PC-9 (cell line): ENCODE measurements at regions not wholly inside any gene's neighbourhood (a gene's known extent, or its start where the extent isn't known, plus 50 kb on each side); places are given as distances from the start of the nearest gene placed in this dataset.

Experiments used
- BruUV-seq: library from RNA; stranded (reverse); fragments of 400-500 nt; replicated peaks from 2 replicates; lab custom pipeline; 2021; lab: Mats Ljungman, UMichigan
- CTCF ChIA-PET: fragments of 300-600 bp; sonication (Branson Sonifier 250); formaldehyde crosslinking; loops from one replicate; lab custom pipeline; 2022; ENCODE audit warnings: antibody characterized with exemption; lab: Charles Lee
- POLR2A ChIA-PET: fragments of 300-600 bp; sonication (Branson Sonifier 250); formaldehyde crosslinking; loops from one replicate; lab custom pipeline; 2022; ENCODE audit warnings: antibody characterized with exemption; ENCODE audit not compliant: unreplicated experiment; lab: Charles Lee
- DNase-seq, 2 experiments: peaks; one replicate each; pipeline versions ENCODE4 v3.0.0 to v3.0.0-alpha.2; 2015 to 2022; ENCODE audit warnings: mixed read lengths in 1 of 2
- H2AFZ ChIP-seq: fragments of 200-600 bp; sonication (generic); 2 replicates; pipeline ENCODE4 v1.8.1; 2017; ENCODE audit warnings: antibody characterized with exemption
- H3F3A ChIP-seq: fragments of 200-600 bp; sonication (generic); 2 replicates; pipeline ENCODE4 v1.8.1; 2017; ENCODE audit warnings: antibody characterized with exemption, mild to moderate bottlenecking, low read depth; ENCODE audit not compliant: insufficient read depth
- H3K27ac ChIP-seq: fragments of 200-600 bp; sonication (generic); 2 replicates; pipeline ENCODE4 v1.6.1; 2016; ENCODE audit warnings: mixed run types
- H3K27me3 ChIP-seq: fragments of 200-600 bp; sonication (generic); 2 replicates; pipeline ENCODE4 v1.6.1; 2016; ENCODE audit warnings: low read depth, mixed run types; ENCODE audit not compliant: insufficient read depth
- H3K36me3 ChIP-seq: fragments of 200-600 bp; sonication (generic); 2 replicates; pipeline ENCODE4 v1.6.1; 2016; ENCODE audit warnings: low read depth, mixed run types
- H3K4me1 ChIP-seq: fragments of 200-600 bp; sonication (generic); replicated peaks from 2 replicates; pipeline ENCODE4 v1.6.1; 2016; ENCODE audit warnings: mixed run types; ENCODE audit not compliant: insufficient read depth
- H3K4me2 ChIP-seq: fragments of 200-600 bp; sonication (generic); 2 replicates; pipeline ENCODE4 v1.6.1; 2017; ENCODE audit warnings: mixed run types
- H3K4me3 ChIP-seq: fragments of 200-600 bp; sonication (generic); 2 replicates; pipeline ENCODE4 v1.6.1; 2016; ENCODE audit warnings: mixed run types
- H3K79me2 ChIP-seq: fragments of 200-600 bp; sonication (generic); 2 replicates; pipeline ENCODE4 v1.6.1; 2017; ENCODE audit warnings: low read depth, mixed run types
- H3K9me2 ChIP-seq: fragments of 200-600 bp; sonication (generic); 2 replicates; pipeline ENCODE4 v1.8.1; 2017; ENCODE audit warnings: mild to moderate bottlenecking; ENCODE audit not compliant: insufficient read depth
- H3K9me3 ChIP-seq: fragments of 200-600 bp; sonication (generic); 2 replicates; pipeline ENCODE4 v1.8.1; 2016; ENCODE audit warnings: low read depth; ENCODE audit not compliant: insufficient read depth
- H4K20me1 ChIP-seq: fragments of 200-600 bp; sonication (generic); 2 replicates; pipeline ENCODE4 v1.8.1; 2017; ENCODE audit not compliant: insufficient read depth
- CTCF ChIP-seq: fragments of 200-600 bp; sonication (generic); conservative IDR thresholded peaks from 2 replicates; pipeline ENCODE4 v1.6.1; 2017; ENCODE audit warnings: mixed run types, antibody characterized with exemption, mild to moderate bottlenecking, moderate library complexity
- EZH2 ChIP-seq: fragments of 200-600 bp; sonication (generic); IDR thresholded peaks from 2 replicates; pipeline ENCODE4 v1.8.0; 2017; ENCODE audit warnings: antibody characterized with exemption, low read depth
- intact Hi-C: fragments of 100-400 bp; cut with micrococcal nuclease; formaldehyde crosslinking; loops from one replicate; pipeline ENCODE4 v1.10.0; 2022; ENCODE audit not compliant: unreplicated experiment

- CTCF ChIA-PET: no interaction called here
These were observed 181.4 kb downstream of the CALCRL start for GRCh38 chr2:187266645-187267044.

GRCh38 chr2:187266147-187266546, 181.9 kb downstream of the CALCRL start:
- POLR2A ChIA-PET: no interaction called here

More at GRCh38 chr2:187266645-187267044, 181.4 kb downstream of the CALCRL start:
- no peak overlapping the region for H3K4me2 ChIP-seq
- H3K4me1 ChIP-seq: no peaks in the 10 kb centered on the region
- POLR2A ChIA-PET: no interaction called here
- no peaks in the 10 kb centered on the region for H3F3A ChIP-seq
- BruUV-seq: no TSS peak
- no peaks in the 10 kb centered on the region for H3K9me3 ChIP-seq
- no peak overlapping the region for H2AFZ ChIP-seq
- no peaks in the 10 kb centered on the region for H3K36me3 ChIP-seq
- H3K9me2 ChIP-seq: no peaks in the 10 kb centered on the region
- H3K27ac ChIP-seq: no peak overlapping the region
- H4K20me1 ChIP-seq: no peaks in the 10 kb centered on the region
- no peaks in the 10 kb centered on the region for H3K79me2 ChIP-seq
- intact Hi-C loops: no loop called here
- no peaks in the 10 kb centered on the region for H3K27me3 ChIP-seq
- H3K4me3 ChIP-seq: no peak overlapping the region
- TF ChIP-seq EZH2 (no peak), CTCF (no peak)
- DNase-seq: no peak

GRCh38 chr2:187264612-187265011, 183.4 kb downstream of the CALCRL start:
- BruUV-seq: no TSS peak
- Histone ChIP-seq H4K20me1 (no peaks in the 10 kb centered on the region), H3F3A (no peaks in the 10 kb centered on the region), H3K9me2 (no peaks in the 10 kb centered on the region), H3K4me2 (no peak overlapping the region), H3K4me1 (no peaks in the 10 kb centered on the region), H3K27me3 (no peaks in the 10 kb centered on the region), H3K36me3 (no peaks in the 10 kb centered on the region), H2AFZ (no peak overlapping the region), H3K9me3 (no peaks in the 10 kb centered on the region), H3K27ac (no peak overlapping the region), H3K79me2 (no peaks in the 10 kb centered on the region), H3K4me3 (no peak overlapping the region)
- TF ChIP-seq EZH2 (no peak), CTCF (no peak)
- DNase-seq: no peak
- CTCF ChIA-PET: no interaction called here
- intact Hi-C loops: no loop called here
- POLR2A ChIA-PET: no interaction called here

More at GRCh38 chr2:187266147-187266546, 181.9 kb downstream of the CALCRL start:
- Histone ChIP-seq H3K36me3 (no peaks in the 10 kb centered on the region), H3K9me2 (no peaks in the 10 kb centered on the region), H3K4me2 (no peak overlapping the region), H3K79me2 (no peaks in the 10 kb centered on the region), H4K20me1 (no peaks in the 10 kb centered on the region), H3K4me3 (no peak overlapping the region), H3K4me1 (no peaks in the 10 kb centered on the region), H3F3A (no peaks in the 10 kb centered on the region), H3K27me3 (no peaks in the 10 kb centered on the region), H3K27ac (no peak overlapping the region), H2AFZ (no peak overlapping the region), H3K9me3 (no peaks in the 10 kb centered on the region)
- BruUV-seq: no TSS peak
- DNase-seq: no peak
- intact Hi-C loops: no loop called here
- TF ChIP-seq CTCF (no peak), EZH2 (no peak)
- CTCF ChIA-PET: no interaction called here
